Stomach (tissue), 4 donors: ENCODE measurements at regions not wholly inside any gene's neighbourhood (a gene's known extent, or its start where the extent isn't known, plus 50 kb on each side); places are given as distances from the start of the nearest gene placed in this dataset.

Experiments used
- CTCF ChIP-seq, 7 experiments: fragments of 450-650 bp in 4 of 7; fragments of 200-600 bp in 3 of 7; sonication (generic) in 3 of 7; IDR thresholded peaks; one replicate each; pipeline ENCODE4 v1.5.1; 2016 to 2019; ENCODE audit warnings: antibody characterized with exemption in 7 of 7, control low read depth in 2 of 7, mild to moderate bottlenecking in 1 of 7
- POLR2A ChIP-seq, 4 donors: fragments of 450-650 bp; IDR thresholded peaks; one replicate each; pipeline ENCODE4 v1.6.1; 2016; ENCODE audit warnings: antibody characterized with exemption in 4 of 4, control low read depth in 2 of 4, mild to moderate bottlenecking in 1 of 4, moderate library complexity in 1 of 4
- POLR2AphosphoS5 ChIP-seq, 3 donors: sonication (generic); formaldehyde crosslinking; IDR thresholded peaks; one replicate each; pipeline ENCODE4 v1.6.1; 2016; ENCODE audit warnings: antibody characterized with exemption in 3 of 3

- TF ChIP-seq CTCF (IDR thresholded peaks at IDR 0.05) (no peak), POLR2A (IDR thresholded peaks at IDR 0.05) (no peak), POLR2AphosphoS5 (IDR thresholded peaks at IDR 0.05) (no peak)
Observed at GRCh38 chr10:111890046-111890445, 293.5 kb downstream of the GPAM start.
